GM19023 (cell line): ENCODE measurements at regions not wholly inside any gene's neighbourhood (a gene's known extent, or its start where the extent isn't known, plus 50 kb on each side); places are given as distances from the start of the nearest gene placed in this dataset.

Experiments used
- ATAC-seq: cut with Tn5 transposase; IDR thresholded peaks from one replicate; pipeline ENCODE4 v1.9.1; 2021; ENCODE audit warnings: mild to moderate bottlenecking, moderate library complexity; ENCODE audit not compliant: unreplicated experiment

GRCh38 chr12:90060031-90060430 is 351.4 kb upstream of the ATP2B1 start:
- no peak for ATAC-seq

GRCh38 chr12:90058704-90059103 is 350.1 kb upstream of the ATP2B1 start:
- no peak for ATAC-seq

- no peak for ATAC-seq
These were observed 346.4 kb upstream of the ATP2B1 start for GRCh38 chr12:90055071-90055470.

- no peak for ATAC-seq
These were observed 340.3 kb upstream of the ATP2B1 start for GRCh38 chr12:90048918-90049317.

- ATAC-seq, result no peak
These were observed 336.9 kb upstream of the ATP2B1 start for GRCh38 chr12:90045559-90045958.

- ATAC-seq, result no peak
These were observed 335.4 kb upstream of the ATP2B1 start for GRCh38 chr12:90044069-90044468.

- ATAC-seq, result no peak
These were observed 334.4 kb upstream of the ATP2B1 start for GRCh38 chr12:90042920-90043641.

- no peak for ATAC-seq
These were observed 329.7 kb upstream of the ATP2B1 start for GRCh38 chr12:90038289-90038688.

- no peak for ATAC-seq
These were observed 329.1 kb upstream of the ATP2B1 start for GRCh38 chr12:90037740-90038139.

GRCh38 chr12:90036637-90037036 is 328.0 kb upstream of the ATP2B1 start:
- ATAC-seq, result no peak

GRCh38 chr12:90030726-90031125 is 322.1 kb upstream of the ATP2B1 start:
- no peak for ATAC-seq

GRCh38 chr12:90029317-90029716 is 320.7 kb upstream of the ATP2B1 start:
- no peak for ATAC-seq

- ATAC-seq, result no peak
These were observed 320.0 kb upstream of the ATP2B1 start for GRCh38 chr12:90028635-90029051.

GRCh38 chr12:90027889-90028634 is 319.4 kb upstream of the ATP2B1 start:
- ATAC-seq, result no peak

GRCh38 chr12:90027041-90027440 is 318.4 kb upstream of the ATP2B1 start:
- ATAC-seq, result no peak

- no peak for ATAC-seq
These were observed 317.9 kb upstream of the ATP2B1 start for GRCh38 chr12:90026516-90026915.

- ATAC-seq, result no peak
These were observed 315.6 kb upstream of the ATP2B1 start for GRCh38 chr12:90024262-90024661.

- no peak for ATAC-seq
These were observed 314.7 kb upstream of the ATP2B1 start for GRCh38 chr12:90023207-90023900.

- no peak for ATAC-seq
These were observed 313.3 kb upstream of the ATP2B1 start for GRCh38 chr12:90021795-90022440.

- ATAC-seq, result no peak
These were observed 312.2 kb upstream of the ATP2B1 start for GRCh38 chr12:90020881-90021280.

- no peak for ATAC-seq
These were observed 311.8 kb upstream of the ATP2B1 start for GRCh38 chr12:90020436-90020835.
